ENCODE measurements at regions not wholly inside any gene's neighbourhood (a gene's known extent, or its start where the extent isn't known, plus 50 kb on each side); places are given as distances from the start of the nearest gene placed in this dataset.
"Not testable (repeated sequence)": the region's sequence is repeated elsewhere in the genome, so short reads cannot be mapped to it uniquely, and the experiment has no call there.

GRCh38 chr1:228681076-228681565, 54.2 kb upstream of the RHOU start:
- not testable (repeated sequence) for DNase-seq

DNA sequence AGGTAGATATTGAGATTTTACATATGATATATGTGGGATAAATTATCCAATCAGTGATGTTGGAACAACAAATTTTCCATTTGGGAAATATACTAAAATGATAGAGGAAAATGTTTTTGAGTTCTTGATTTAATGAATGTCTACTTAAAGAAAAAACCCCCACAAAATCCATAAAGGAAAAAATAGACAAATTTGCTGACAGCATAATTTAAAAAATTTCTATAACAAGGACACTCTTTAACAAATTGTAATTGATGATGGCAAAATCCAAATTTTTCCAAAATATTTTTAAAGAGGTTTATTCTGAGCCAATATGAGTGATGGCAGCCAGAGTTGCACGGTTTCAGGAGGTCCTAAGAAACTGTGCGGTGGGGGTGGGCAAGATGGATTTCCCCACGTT, 51.9 kb upstream of the RHOU start:
- no peak for DNase-seq

GRCh38 chr1:228684607-228685006, 50.7 kb upstream of the RHOU start:
- no peak for DNase-seq

- no peak for DNase-seq
These were observed 50.1 kb upstream of the RHOU start for GRCh38 chr1:228685081-228685660.

All from CD4-positive, alpha-beta T cell treated with Interleukin-17A for 1 hour (primary cell).